SU-DHL-6 (cell line): ENCODE measurements at regions not wholly inside any gene's neighbourhood (a gene's known extent, or its start where the extent isn't known, plus 50 kb on each side); places are given as distances from the start of the nearest gene placed in this dataset.

Experiments
- H2AFZ ChIP-seq: fragments of 200-600 bp; sonication (generic); 2 replicates; pipeline ENCODE4 v1.6.1; 2014; ENCODE audit warnings: low read depth, mild to moderate bottlenecking, moderate library complexity, mixed read lengths, antibody characterized with exemption, low read length; ENCODE audit not compliant: severe bottlenecking
- H3F3A ChIP-seq: fragments of 200-600 bp; shearing (Covaris generic); 2 replicates; pipeline ENCODE4 v1.6.0; 2016; ENCODE audit warnings: antibody characterized with exemption, mild to moderate bottlenecking; ENCODE audit not compliant: insufficient read depth
- H3K27ac ChIP-seq: fragments of 200-600 bp; sonication (generic); 2 replicates; pipeline ENCODE4 v1.5.1; 2016; ENCODE audit warnings: low read depth, mild to moderate bottlenecking, low read length, moderate library complexity, mixed read lengths
- H3K27me3 ChIP-seq: fragments of 200-600 bp; sonication (generic), shearing (Covaris generic); 2 replicates; pipeline ENCODE4 v1.6.0; 2014; ENCODE audit warnings: mild to moderate bottlenecking, low read length
- H3K36me3 ChIP-seq: fragments of 200-600 bp; sonication (generic); 2 replicates; pipeline ENCODE4 v1.6.1; 2014; ENCODE audit warnings: mild to moderate bottlenecking, low read length, mixed read lengths
- H3K4me2 ChIP-seq: fragments of 300-600, 200-600 bp; shearing (Covaris generic), sonication (generic); 2 replicates; pipeline ENCODE4 v1.6.0; 2014; ENCODE audit warnings: low read length, low read depth, mild to moderate bottlenecking; ENCODE audit not compliant: poor library complexity, severe bottlenecking
- H3K4me3 ChIP-seq: fragments of 200-600 bp; sonication (generic); 2 replicates; pipeline ENCODE4 v1.5.1; 2014; ENCODE audit warnings: antibody characterized with exemption, low read length, mild to moderate bottlenecking, mixed read lengths; ENCODE audit not compliant: insufficient read depth, poor library complexity, severe bottlenecking
- H3K79me2 ChIP-seq: fragments of 200-600 bp; sonication (generic); 2 replicates; pipeline ENCODE4 v1.6.1; 2014; ENCODE audit warnings: mild to moderate bottlenecking, low read length, moderate library complexity; ENCODE audit not compliant: insufficient read depth
- H3K9ac ChIP-seq: fragments of 200-600 bp; sonication (generic); 2 replicates; pipeline ENCODE4 v1.7.0; 2014; ENCODE audit warnings: mild to moderate bottlenecking, low read length
- H3K9me2 ChIP-seq: fragments of 200-600 bp; sonication (generic); replicated peaks from 2 replicates; pipeline ENCODE4 v1.6.1; 2014; ENCODE audit warnings: low read length; ENCODE audit not compliant: insufficient read depth
- H3K9me3 ChIP-seq: fragments of 200-600 bp; sonication (generic); 2 replicates; pipeline ENCODE4 v1.6.1; 2014; ENCODE audit warnings: low read length, mixed read lengths; ENCODE audit not compliant: insufficient read depth
- H4K20me1 ChIP-seq: fragments of 200-600 bp; sonication (generic); 2 replicates; pipeline ENCODE4 v1.6.1; 2014; ENCODE audit warnings: low read depth, mild to moderate bottlenecking, antibody characterized with exemption, low read length, moderate library complexity, mixed read lengths
- CTCF ChIP-seq: fragments of 200-600 bp; sonication (generic); IDR thresholded peaks from one replicate; pipeline ENCODE4 v1.5.1; 2017; ENCODE audit warnings: antibody characterized with exemption, mild to moderate bottlenecking, low read length, moderate library complexity; ENCODE audit not compliant: insufficient read depth, poor library complexity, severe bottlenecking
- EZH2phosphoT487 ChIP-seq: fragments of 200-600 bp; sonication (generic), shearing (Covaris generic); conservative IDR thresholded peaks from 2 replicates; pipeline ENCODE4 v1.6.1; 2018; ENCODE audit warnings: mild to moderate bottlenecking, antibody characterized with exemption, low read length, moderate library complexity, mixed read lengths

- no peaks in the 10 kb centered on the region for H3K9me2 ChIP-seq
- H3F3A ChIP-seq = peaks cover 44% of the 10 kb centered on the region
- no peak for TF ChIP-seq EZH2phosphoT487
- no peak for TF ChIP-seq CTCF
- no peak overlapping the region for H3K4me3 ChIP-seq
- no peak overlapping the region for H3K9ac ChIP-seq
- no peak overlapping the region for H3K4me2 ChIP-seq
- H3K27me3 ChIP-seq = no peaks in the 10 kb centered on the region
- no peak overlapping the region for H2AFZ ChIP-seq
- H4K20me1 ChIP-seq = no peaks in the 10 kb centered on the region
- peaks cover 55% of the 10 kb centered on the region for H3K79me2 ChIP-seq
- H3K36me3 ChIP-seq = no peaks in the 10 kb centered on the region
- no peaks in the 10 kb centered on the region for H3K9me3 ChIP-seq
- H3K27ac ChIP-seq = peak overlapping the region; percentile 84; the same call in 1 of the 2 replicates
Measured at GRCh38 chr22:22034469-22035132, 52.0 kb upstream of the TOP3B start.

GRCh38 chr22:22033803-22034468, 51.3 kb upstream of the TOP3B start:
- Histone ChIP-seq H3K9ac (no peak overlapping the region), H3K9me3 (no peaks in the 10 kb centered on the region), H3K36me3 (no peaks in the 10 kb centered on the region), H3K4me3 (no peak overlapping the region), H4K20me1 (no peaks in the 10 kb centered on the region), H3K27me3 (no peaks in the 10 kb centered on the region), H2AFZ (no peak overlapping the region), H3K27ac (peak overlapping the region; percentile 98), H3K9me2 (no peaks in the 10 kb centered on the region), H3F3A (peaks cover 47% of the 10 kb centered on the region), H3K4me2 (peak overlapping the region; percentile 85), H3K79me2 (peaks cover 56% of the 10 kb centered on the region)
- no peak for TF ChIP-seq CTCF
- TF ChIP-seq EZH2phosphoT487 = no peak

- no peak overlapping the region for H3K4me3 ChIP-seq
- no peaks in the 10 kb centered on the region for H4K20me1 ChIP-seq
- H3K9me3 ChIP-seq = no peaks in the 10 kb centered on the region
- TF ChIP-seq CTCF = no peak
- no peak for TF ChIP-seq EZH2phosphoT487
- no peaks in the 10 kb centered on the region for H3K9me2 ChIP-seq
- peaks cover 54% of the 10 kb centered on the region for H3K79me2 ChIP-seq
- peak overlapping the region; percentile 98 for H3K27ac ChIP-seq
- peaks cover 49% of the 10 kb centered on the region for H3F3A ChIP-seq
- H3K36me3 ChIP-seq = no peaks in the 10 kb centered on the region
- H3K4me2 ChIP-seq = peak overlapping the region; percentile 85
- no peaks in the 10 kb centered on the region for H3K27me3 ChIP-seq
- peak overlapping the region; percentile 74; the same call in 1 of the 2 replicates for H3K9ac ChIP-seq
- no peak overlapping the region for H2AFZ ChIP-seq
Measured at GRCh38 chr22:22032906-22033802, 50.6 kb upstream of the TOP3B start.
